Activated CD8-positive, alpha-beta T cell treated with anti-CD3 and anti-CD28 coated beads for 36 hours (primary cell): ENCODE measurements at regions not wholly inside any gene's neighbourhood (a gene's known extent, or its start where the extent isn't known, plus 50 kb on each side); places are given as distances from the start of the nearest gene placed in this dataset.

ENCODE experiments used
- ATAC-seq: fragments of 200-7000 bp; cut with Tn5 transposase; one replicate; pipeline ENCODE4 v1.10.0; 2021; ENCODE audit warnings: mild to moderate bottlenecking, moderate library complexity
- CTCF ChIA-PET: fragments of 350-600 bp; sonication (Branson Sonifier 250); formaldehyde crosslinking; loops from one replicate; lab custom pipeline; 2021; ENCODE audit warnings: antibody characterized with exemption; lab: Charles Lee
- POLR2A ChIA-PET: fragments of 350-600 bp; sonication (Branson Sonifier 250); formaldehyde crosslinking; loops from one replicate; lab custom pipeline; 2021; ENCODE audit warnings: antibody characterized with exemption; lab: Charles Lee
- DNase-seq: peaks from one replicate; pipeline ENCODE4 v3.0.0-alpha.2; 2020
- H3K27ac Mint-ChIP-seq: one replicate; pipeline ENCODE4 v1.8.0; 2021; ENCODE audit warnings: mild to moderate bottlenecking, mixed read lengths
- H3K27me3 Mint-ChIP-seq: one replicate; pipeline ENCODE4 v1.8.0; 2021; ENCODE audit warnings: mixed read lengths
- H3K36me3 Mint-ChIP-seq: one replicate; pipeline ENCODE4 v1.8.0; 2021; ENCODE audit warnings: low read depth, mixed read lengths
- H3K4me1 Mint-ChIP-seq: one replicate; pipeline ENCODE4 v1.8.0; 2021; ENCODE audit warnings: low read depth, mixed read lengths
- H3K4me3 Mint-ChIP-seq: one replicate; pipeline ENCODE4 v1.8.0; 2021; ENCODE audit warnings: mild to moderate bottlenecking, moderate library complexity, mixed read lengths
- H3K9me3 Mint-ChIP-seq: one replicate; pipeline ENCODE4 v1.8.0; 2021; ENCODE audit warnings: mixed read lengths
- CTCF ChIP-seq: fragments of 200-600 bp; IDR thresholded peaks from one replicate; pipeline ENCODE4 v1.8.0; 2022; ENCODE audit warnings: antibody characterized with exemption, mild to moderate bottlenecking
- intact Hi-C: fragments of 100-400 bp; cut with micrococcal nuclease; formaldehyde crosslinking; loops from one replicate; pipeline ENCODE4 v1.10.0; 2022

- no peak for TF ChIP-seq CTCF
- ChIA-PET POLR2A (interaction anchor here (1.0 to 1.4 kb wide), 4 partner anchors 21 to 203 kb away, joined by 3 to 6 read pairs (median 3); no protein-coding TSS in a partner anchor), CTCF (interaction anchor here (1.0 to 2.5 kb wide), 5 partner anchors 83 to 206 kb away, joined by 3 to 7 read pairs (median 4); no protein-coding TSS in a partner anchor)
- peak overlapping the region; percentile 59 for H3K4me3 Mint-ChIP-seq
- H3K27me3 Mint-ChIP-seq, result no peaks in the 10 kb centered on the region
- H3K4me1 Mint-ChIP-seq, result peaks cover 51% of the 10 kb centered on the region
- H3K36me3 Mint-ChIP-seq, result peaks cover 4% of the 10 kb centered on the region
- intact Hi-C loops, result loop anchor here (1.0 to 5.0 kb wide), 4 partner anchors 38 to 152 kb away; no protein-coding TSS in a partner anchor
- peaks cover 7% of the 10 kb centered on the region for H3K9me3 Mint-ChIP-seq
- peak overlapping the region; percentile 94 for H3K27ac Mint-ChIP-seq
- ATAC-seq, result peak; percentile 60
- peak; percentile 74 for DNase-seq
These were observed 83.2 kb upstream of the TAB2 start for GRCh38 chr6:149234051-149234962.

DNA sequence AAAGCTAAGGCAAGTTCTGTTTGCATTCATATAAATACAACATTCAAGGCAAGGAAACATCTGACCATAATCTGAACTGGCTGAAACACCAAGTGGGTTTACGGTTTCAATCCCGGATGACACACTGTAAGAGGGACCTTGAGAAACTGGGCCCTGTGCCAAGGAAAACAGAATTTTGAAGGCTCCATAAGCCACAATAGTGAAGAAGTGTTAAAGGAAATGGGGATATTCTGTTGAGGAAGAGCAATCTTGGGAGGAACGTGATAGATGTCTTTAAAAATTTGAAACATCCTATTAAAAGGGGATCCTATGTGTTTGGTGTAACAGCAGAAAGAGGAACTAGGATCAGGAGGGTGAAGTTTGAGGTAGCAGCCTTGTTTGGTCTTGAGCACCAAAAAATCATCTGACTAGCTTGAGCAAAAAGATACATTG, 82.4 kb upstream of the TAB2 start:
- intact Hi-C loops, result loop anchor here (2.0 kb wide), 1 partner anchor 84 kb away; no protein-coding TSS in a partner anchor
- peak overlapping the region; percentile 59 for H3K4me3 Mint-ChIP-seq
- H3K36me3 Mint-ChIP-seq, result peaks cover 6% of the 10 kb centered on the region
- ChIA-PET POLR2A (interaction anchor here (1.0 to 1.4 kb wide), 5 partner anchors 22 to 203 kb away, joined by 3 to 6 read pairs (median 3); no protein-coding TSS in a partner anchor), CTCF (interaction anchor here (1.4 to 2.5 kb wide), 6 partner anchors 16 to 197 kb away, joined by 3 to 7 read pairs (median 4); no protein-coding TSS in a partner anchor)
- H3K9me3 Mint-ChIP-seq, result peaks cover 14% of the 10 kb centered on the region
- ATAC-seq (no peak), DNase-seq (no peak)
- H3K4me1 Mint-ChIP-seq, result peaks cover 51% of the 10 kb centered on the region
- no peaks in the 10 kb centered on the region for H3K27me3 Mint-ChIP-seq
- no peak for TF ChIP-seq CTCF
- H3K27ac Mint-ChIP-seq, result peak overlapping the region; percentile 94

DNA sequence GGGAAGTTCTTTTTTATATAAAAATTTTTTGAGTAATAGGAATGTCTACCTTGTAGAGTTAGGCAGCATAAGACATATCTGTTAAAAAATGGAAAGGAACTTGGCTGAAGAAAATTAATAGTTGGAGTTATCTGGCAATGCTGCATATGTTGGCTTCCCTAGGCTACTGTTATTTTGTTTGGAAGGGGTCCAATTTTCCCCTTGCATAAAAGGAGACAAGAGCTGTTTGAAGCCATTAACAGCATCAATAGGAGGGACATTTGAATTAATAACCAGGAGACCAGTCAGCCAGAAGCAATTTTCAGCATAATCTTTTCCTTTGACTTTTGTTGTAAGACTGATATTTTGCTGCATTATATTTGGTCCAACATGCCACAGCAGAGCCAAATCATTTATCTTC, 80.9 kb upstream of the TAB2 start:
- Mint-ChIP-seq H3K27me3 (no peaks in the 10 kb centered on the region), H3K27ac (no peak overlapping the region), H3K36me3 (peaks cover 6% of the 10 kb centered on the region), H3K4me3 (no peak overlapping the region), H3K4me1 (peaks cover 41% of the 10 kb centered on the region), H3K9me3 (peaks cover 18% of the 10 kb centered on the region)
- POLR2A ChIA-PET, result interaction anchor here (0.7 to 1.4 kb wide), 2 partner anchors 83 to 416 kb away, joined by 3 read pairs; no protein-coding TSS in a partner anchor
- no peak for DNase-seq
- intact Hi-C loops, result no loop called here
- TF ChIP-seq CTCF, result no peak
- no peak for ATAC-seq
- CTCF ChIA-PET, result interaction anchor here (1.0 to 2.5 kb wide), 3 partner anchors 13 to 141 kb away, joined by 3 to 7 read pairs (median 4); no protein-coding TSS in a partner anchor

- ATAC-seq, result no peak
- Mint-ChIP-seq H3K27me3 (no peaks in the 10 kb centered on the region), H3K27ac (no peak overlapping the region), H3K36me3 (peaks cover 6% of the 10 kb centered on the region), H3K9me3 (peaks cover 18% of the 10 kb centered on the region), H3K4me1 (peaks cover 32% of the 10 kb centered on the region), H3K4me3 (no peak overlapping the region)
- no peak for TF ChIP-seq CTCF
- intact Hi-C loops, result no loop called here
- POLR2A ChIA-PET, result no interaction called here
- CTCF ChIA-PET, result no interaction called here
- DNase-seq, result no peak
These were observed 80.0 kb upstream of the TAB2 start for GRCh38 chr6:149237464-149237863.
